ENCODE measurements at regions not wholly inside any gene's neighbourhood (a gene's known extent, or its start where the extent isn't known, plus 50 kb on each side); places are given as distances from the start of the nearest gene placed in this dataset.

GRCh38 chr2:16412321-16413030, 253.2 kb downstream of the CYRIA start:
- Histone ChIP-seq H3K27me3 (ENCODE audit: control insufficient read depth in 3 of 3, insufficient read depth in 3 of 3, low read length in 2 of 3) (no peaks in the 10 kb centered on the region), H3K4me3 (no peak overlapping the region), H3K9ac (ENCODE audit: insufficient read depth in 1 of 2, low read length in 2 of 2) (no peak overlapping the region), H3K27ac (ENCODE audit: low read depth in 1 of 2, low read length in 1 of 2) (no peak overlapping the region), H3K4me1 (ENCODE audit: control insufficient read depth in 5 of 5, insufficient read depth in 5 of 5, low read length in 5 of 5) (peaks cover 0 to 7% (median 0%) of the 10 kb centered on the region in 5 donors), H3K9me3 (ENCODE audit: control insufficient read depth in 4 of 4, insufficient read depth in 3 of 4, low read length in 3 of 4) (peaks cover 0 to 5% (median 0%) of the 10 kb centered on the region in 4 donors), H3K36me3 (ENCODE audit: control insufficient read depth in 4 of 4, insufficient read depth in 4 of 4, low read length in 4 of 4) (no peaks in the 10 kb centered on the region)
- ATAC-seq (ENCODE audit: insufficient read depth, low FRiP score), result no peak
- DNase-seq, result no peak
- WGBS, 2 donors, result 82 to 92% methylated on average over 2 of the region's 2 CpGs
- TF ChIP-seq, protein P1, sequence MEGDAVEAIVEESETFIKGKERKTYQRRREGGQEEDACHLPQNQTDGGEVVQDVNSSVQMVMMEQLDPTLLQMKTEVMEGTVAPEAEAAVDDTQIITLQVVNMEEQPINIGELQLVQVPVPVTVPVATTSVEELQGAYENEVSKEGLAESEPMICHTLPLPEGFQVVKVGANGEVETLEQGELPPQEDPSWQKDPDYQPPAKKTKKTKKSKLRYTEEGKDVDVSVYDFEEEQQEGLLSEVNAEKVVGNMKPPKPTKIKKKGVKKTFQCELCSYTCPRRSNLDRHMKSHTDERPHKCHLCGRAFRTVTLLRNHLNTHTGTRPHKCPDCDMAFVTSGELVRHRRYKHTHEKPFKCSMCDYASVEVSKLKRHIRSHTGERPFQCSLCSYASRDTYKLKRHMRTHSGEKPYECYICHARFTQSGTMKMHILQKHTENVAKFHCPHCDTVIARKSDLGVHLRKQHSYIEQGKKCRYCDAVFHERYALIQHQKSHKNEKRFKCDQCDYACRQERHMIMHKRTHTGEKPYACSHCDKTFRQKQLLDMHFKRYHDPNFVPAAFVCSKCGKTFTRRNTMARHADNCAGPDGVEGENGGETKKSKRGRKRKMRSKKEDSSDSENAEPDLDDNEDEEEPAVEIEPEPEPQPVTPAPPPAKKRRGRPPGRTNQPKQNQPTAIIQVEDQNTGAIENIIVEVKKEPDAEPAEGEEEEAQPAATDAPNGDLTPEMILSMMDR (IDR thresholded peaks at IDR 0.05; ENCODE audit: control extremely low read depth, extremely low read depth), result no peak

GRCh38 chr2:16411788-16412187, 253.8 kb downstream of the CYRIA start:
- H3K4me1 ChIP-seq (ENCODE audit: control insufficient read depth in 5 of 5, insufficient read depth in 5 of 5, low read length in 5 of 5), result peaks cover 0 to 8% (median 0%) of the 10 kb centered on the region in 5 donors
- no peak overlapping the region for H3K9ac ChIP-seq (ENCODE audit: insufficient read depth in 1 of 2, low read length in 2 of 2)
- 88 to 96% methylated on average over 3 of the region's 3 CpGs for WGBS, 2 donors
- no peaks in the 10 kb centered on the region for H3K36me3 ChIP-seq (ENCODE audit: control insufficient read depth in 4 of 4, insufficient read depth in 4 of 4, low read length in 4 of 4)
- ATAC-seq (ENCODE audit: insufficient read depth, low FRiP score), result no peak
- no peak overlapping the region for H3K4me3 ChIP-seq
- TF ChIP-seq, protein P1 (IDR thresholded peaks at IDR 0.05; ENCODE audit: control extremely low read depth, extremely low read depth), result no peak
- no peak overlapping the region for H3K27ac ChIP-seq (ENCODE audit: low read depth in 1 of 2, low read length in 1 of 2)
- no peaks in the 10 kb centered on the region for H3K27me3 ChIP-seq (ENCODE audit: control insufficient read depth in 3 of 3, insufficient read depth in 3 of 3, low read length in 2 of 3)
- DNase-seq, result no peak
- peaks cover 0 to 5% (median 0%) of the 10 kb centered on the region in 4 donors for H3K9me3 ChIP-seq (ENCODE audit: control insufficient read depth in 4 of 4, insufficient read depth in 3 of 4, low read length in 3 of 4)

DNA sequence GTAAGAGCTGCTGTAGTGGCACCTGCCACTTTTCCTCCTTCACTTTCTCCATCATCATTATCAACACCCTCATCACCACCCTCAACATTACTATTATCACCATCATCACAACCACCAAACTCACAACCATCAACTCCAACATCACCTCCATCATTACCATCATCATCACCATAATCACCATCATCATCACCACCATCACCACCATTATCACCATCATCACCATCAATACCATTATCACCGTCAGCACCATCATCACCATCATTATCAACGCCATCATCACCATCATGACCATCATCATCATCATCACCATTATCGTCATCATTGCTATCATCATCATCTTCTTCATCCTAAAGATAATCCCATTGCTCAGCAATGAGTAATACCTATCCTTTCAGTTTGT, 255.8 kb downstream of the CYRIA start:
- H3K36me3 ChIP-seq (ENCODE audit: control insufficient read depth in 4 of 4, insufficient read depth in 4 of 4, low read length in 4 of 4), result no peaks in the 10 kb centered on the region
- H3K4me1 ChIP-seq (ENCODE audit: control insufficient read depth in 5 of 5, insufficient read depth in 5 of 5, low read length in 5 of 5), result peaks cover 0 to 14% (median 0%) of the 10 kb centered on the region in 5 donors
- no peaks in the 10 kb centered on the region for H3K27me3 ChIP-seq (ENCODE audit: control insufficient read depth in 3 of 3, insufficient read depth in 3 of 3, low read length in 2 of 3)
- no peak for ATAC-seq (ENCODE audit: insufficient read depth, low FRiP score)
- no peak overlapping the region for H3K4me3 ChIP-seq
- H3K9me3 ChIP-seq (ENCODE audit: control insufficient read depth in 4 of 4, insufficient read depth in 3 of 4, low read length in 3 of 4), result no peaks in the 10 kb centered on the region
- TF ChIP-seq, protein P1 (IDR thresholded peaks at IDR 0.05; ENCODE audit: control extremely low read depth, extremely low read depth), result no peak
- WGBS, 2 donors, result 93 to 94% methylated on average over 3 of the region's 3 CpGs
- no peak overlapping the region for H3K27ac ChIP-seq (ENCODE audit: low read depth in 1 of 2, low read length in 1 of 2)
- DNase-seq, result no peak
- H3K9ac ChIP-seq (ENCODE audit: insufficient read depth in 1 of 2, low read length in 2 of 2), result no peak overlapping the region

DNA sequence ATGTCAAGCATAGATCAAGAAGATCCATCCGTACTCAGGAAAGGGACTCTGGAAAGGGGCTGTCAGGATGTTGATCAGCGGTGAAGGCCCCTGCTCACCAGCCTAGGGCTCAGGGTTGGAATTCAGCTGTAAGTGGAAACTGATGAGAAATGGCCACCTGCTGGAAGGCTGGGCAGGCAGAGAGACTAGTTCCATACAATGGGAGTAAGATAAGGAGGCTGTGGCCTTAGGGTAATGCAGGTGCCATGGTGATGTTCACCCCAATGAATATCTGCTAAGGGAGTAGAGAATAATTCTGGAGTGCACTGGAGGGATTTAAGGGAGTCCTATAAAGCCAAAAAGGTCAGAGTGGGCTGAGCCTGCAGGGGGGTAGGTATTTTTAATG, 256.6 kb downstream of the CYRIA start:
- Histone ChIP-seq H3K27me3 (ENCODE audit: control insufficient read depth in 3 of 3, insufficient read depth in 3 of 3, low read length in 2 of 3) (no peaks in the 10 kb centered on the region), H3K9me3 (ENCODE audit: control insufficient read depth in 4 of 4, insufficient read depth in 3 of 4, low read length in 3 of 4) (no peaks in the 10 kb centered on the region), H3K36me3 (ENCODE audit: control insufficient read depth in 4 of 4, insufficient read depth in 4 of 4, low read length in 4 of 4) (no peaks in the 10 kb centered on the region), H3K27ac (ENCODE audit: low read depth in 1 of 2, low read length in 1 of 2) (no peak overlapping the region), H3K4me1 (ENCODE audit: control insufficient read depth in 5 of 5, insufficient read depth in 5 of 5, low read length in 5 of 5) (peaks cover 0 to 14% (median 0%) of the 10 kb centered on the region in 5 donors), H3K9ac (ENCODE audit: insufficient read depth in 1 of 2, low read length in 2 of 2) (no peak overlapping the region), H3K4me3 (no peak overlapping the region)
- TF ChIP-seq, protein P1 (IDR thresholded peaks at IDR 0.05; ENCODE audit: control extremely low read depth, extremely low read depth), result no peak
- ATAC-seq (ENCODE audit: insufficient read depth, low FRiP score), result no peak
- DNase-seq, result no peak
- 72 to 92% methylated on average over 2 of the region's 2 CpGs for WGBS, 2 donors
